ENCODE measurements at regions not wholly inside any gene's neighbourhood (a gene's known extent, or its start where the extent isn't known, plus 50 kb on each side); places are given as distances from the start of the nearest gene placed in this dataset.

DNA sequence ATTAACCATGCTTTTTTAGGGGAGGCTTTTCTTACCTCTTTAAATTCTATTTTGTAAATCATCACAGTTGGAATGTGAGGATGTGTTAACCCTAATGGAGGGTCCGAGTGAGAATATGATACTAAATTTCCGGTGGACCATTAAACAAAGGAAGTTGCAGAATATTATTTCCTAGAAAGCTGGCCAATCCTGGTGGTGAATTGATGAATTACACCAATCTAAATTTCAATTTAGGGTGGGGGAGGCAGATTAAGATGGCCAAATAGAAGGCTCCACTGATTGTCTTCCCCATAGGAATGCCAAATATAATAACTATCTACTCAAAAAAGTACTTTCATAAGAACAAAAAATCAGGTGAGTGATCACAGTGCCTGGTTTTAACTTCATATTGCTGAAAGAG, 1045.6 kb downstream of the GLUD2 start:
- Mint-ChIP-seq H3K4me3 (ENCODE audit: low read depth) (no peak overlapping the region), H3K27ac (no peak overlapping the region), H3K27me3 (no peaks in the 10 kb centered on the region), H3K9me3 (ENCODE audit: low read depth) (peaks cover 19% of the 10 kb centered on the region), H3K36me3 (ENCODE audit: insufficient read depth) (no peaks in the 10 kb centered on the region), H3K4me1 (ENCODE audit: low read depth) (no peaks in the 10 kb centered on the region)
- no peak for DNase-seq (ENCODE audit: low spot score, unreplicated experiment)
- TF ChIP-seq, protein P1, sequence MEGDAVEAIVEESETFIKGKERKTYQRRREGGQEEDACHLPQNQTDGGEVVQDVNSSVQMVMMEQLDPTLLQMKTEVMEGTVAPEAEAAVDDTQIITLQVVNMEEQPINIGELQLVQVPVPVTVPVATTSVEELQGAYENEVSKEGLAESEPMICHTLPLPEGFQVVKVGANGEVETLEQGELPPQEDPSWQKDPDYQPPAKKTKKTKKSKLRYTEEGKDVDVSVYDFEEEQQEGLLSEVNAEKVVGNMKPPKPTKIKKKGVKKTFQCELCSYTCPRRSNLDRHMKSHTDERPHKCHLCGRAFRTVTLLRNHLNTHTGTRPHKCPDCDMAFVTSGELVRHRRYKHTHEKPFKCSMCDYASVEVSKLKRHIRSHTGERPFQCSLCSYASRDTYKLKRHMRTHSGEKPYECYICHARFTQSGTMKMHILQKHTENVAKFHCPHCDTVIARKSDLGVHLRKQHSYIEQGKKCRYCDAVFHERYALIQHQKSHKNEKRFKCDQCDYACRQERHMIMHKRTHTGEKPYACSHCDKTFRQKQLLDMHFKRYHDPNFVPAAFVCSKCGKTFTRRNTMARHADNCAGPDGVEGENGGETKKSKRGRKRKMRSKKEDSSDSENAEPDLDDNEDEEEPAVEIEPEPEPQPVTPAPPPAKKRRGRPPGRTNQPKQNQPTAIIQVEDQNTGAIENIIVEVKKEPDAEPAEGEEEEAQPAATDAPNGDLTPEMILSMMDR (IDR thresholded peaks at IDR 0.05; ENCODE audit: unreplicated experiment) = peak; percentile 34

DNA sequence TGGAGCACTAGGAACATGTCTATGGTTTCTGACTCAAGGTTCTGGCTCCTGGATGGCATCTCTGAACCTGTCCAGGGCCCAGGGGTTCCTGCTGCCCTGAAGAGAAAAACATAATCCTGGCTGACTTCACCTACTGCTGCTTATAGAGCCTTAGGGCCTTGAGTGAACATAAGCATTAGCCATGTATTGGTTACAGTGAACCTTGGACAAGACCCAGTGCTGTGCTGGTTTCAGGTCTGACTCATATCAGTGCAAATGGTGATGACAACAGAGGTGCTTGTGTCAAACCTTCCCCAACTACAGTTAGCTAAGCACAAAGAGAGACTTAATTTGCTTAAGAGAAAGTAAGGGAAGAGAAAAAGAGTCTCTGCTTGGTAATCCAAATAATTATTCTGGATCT, 1047.2 kb downstream of the GLUD2 start:
- no peaks in the 10 kb centered on the region for H3K4me1 Mint-ChIP-seq (ENCODE audit: low read depth)
- peaks cover 32% of the 10 kb centered on the region for H3K9me3 Mint-ChIP-seq (ENCODE audit: low read depth)
- TF ChIP-seq, protein P1 (IDR thresholded peaks at IDR 0.05; ENCODE audit: unreplicated experiment) = no peak
- peaks cover 3% of the 10 kb centered on the region for H3K36me3 Mint-ChIP-seq (ENCODE audit: insufficient read depth)
- H3K27ac Mint-ChIP-seq = no peak overlapping the region
- no peaks in the 10 kb centered on the region for H3K27me3 Mint-ChIP-seq
- no peak overlapping the region for H3K4me3 Mint-ChIP-seq (ENCODE audit: low read depth)
- no peak for DNase-seq (ENCODE audit: low spot score, unreplicated experiment)

DNA sequence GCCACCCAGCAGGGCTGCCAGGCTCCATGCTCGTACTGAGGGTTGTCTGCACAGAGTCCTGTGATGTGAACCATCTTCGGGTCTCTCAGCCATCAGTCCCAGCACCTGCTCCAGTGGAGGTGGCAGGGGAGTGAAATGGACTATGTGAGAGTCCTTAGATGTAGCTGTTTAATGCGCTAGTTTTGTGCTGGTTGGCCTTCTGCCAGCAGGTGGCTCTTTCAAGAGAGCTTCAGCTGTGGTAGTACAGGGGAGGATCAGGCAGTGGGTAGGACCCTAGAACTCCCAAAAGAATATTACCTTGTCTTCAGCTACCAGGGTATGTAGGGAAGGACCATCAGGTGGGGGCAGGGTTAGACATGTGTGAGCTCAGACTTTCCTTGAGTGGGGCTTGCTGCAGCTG, 1066.0 kb downstream of the GLUD2 start:
- Mint-ChIP-seq H3K4me3 (ENCODE audit: low read depth) (no peak overlapping the region), H3K4me1 (ENCODE audit: low read depth) (peaks cover 3% of the 10 kb centered on the region), H3K27me3 (no peaks in the 10 kb centered on the region), H3K9me3 (ENCODE audit: low read depth) (peaks cover 2% of the 10 kb centered on the region), H3K27ac (no peak overlapping the region), H3K36me3 (ENCODE audit: insufficient read depth) (no peaks in the 10 kb centered on the region)
- no peak for DNase-seq (ENCODE audit: low spot score, unreplicated experiment)
- TF ChIP-seq, protein P1 (IDR thresholded peaks at IDR 0.05; ENCODE audit: unreplicated experiment) = no peak

DNA sequence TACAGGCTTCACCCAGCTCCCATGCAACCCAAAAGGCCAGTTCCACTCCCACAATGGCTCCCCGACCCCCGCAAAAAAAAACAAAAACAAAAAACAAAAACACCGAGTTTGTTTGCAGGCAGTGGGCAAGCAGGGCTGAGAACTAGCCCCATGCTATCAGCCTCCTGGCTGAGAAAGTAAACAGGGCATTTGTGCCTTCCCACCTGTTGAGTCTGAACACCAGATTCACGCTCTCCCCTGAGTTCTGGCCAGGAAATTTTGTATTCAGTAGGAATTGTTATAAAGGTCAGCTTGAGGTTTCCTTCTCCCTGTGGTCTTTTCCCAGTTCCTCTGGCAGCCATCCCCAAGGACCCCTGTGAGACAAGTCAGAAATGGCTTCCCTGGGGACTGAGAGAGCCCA, 1066.5 kb downstream of the GLUD2 start:
- H3K4me3 Mint-ChIP-seq (ENCODE audit: low read depth) = no peak overlapping the region
- TF ChIP-seq, protein P1 (IDR thresholded peaks at IDR 0.05; ENCODE audit: unreplicated experiment) = no peak
- H3K36me3 Mint-ChIP-seq (ENCODE audit: insufficient read depth) = no peaks in the 10 kb centered on the region
- DNase-seq (ENCODE audit: low spot score, unreplicated experiment) = no peak
- H3K4me1 Mint-ChIP-seq (ENCODE audit: low read depth) = peaks cover 3% of the 10 kb centered on the region
- no peak overlapping the region for H3K27ac Mint-ChIP-seq
- H3K9me3 Mint-ChIP-seq (ENCODE audit: low read depth) = peaks cover 2% of the 10 kb centered on the region
- H3K27me3 Mint-ChIP-seq = no peaks in the 10 kb centered on the region

DNA sequence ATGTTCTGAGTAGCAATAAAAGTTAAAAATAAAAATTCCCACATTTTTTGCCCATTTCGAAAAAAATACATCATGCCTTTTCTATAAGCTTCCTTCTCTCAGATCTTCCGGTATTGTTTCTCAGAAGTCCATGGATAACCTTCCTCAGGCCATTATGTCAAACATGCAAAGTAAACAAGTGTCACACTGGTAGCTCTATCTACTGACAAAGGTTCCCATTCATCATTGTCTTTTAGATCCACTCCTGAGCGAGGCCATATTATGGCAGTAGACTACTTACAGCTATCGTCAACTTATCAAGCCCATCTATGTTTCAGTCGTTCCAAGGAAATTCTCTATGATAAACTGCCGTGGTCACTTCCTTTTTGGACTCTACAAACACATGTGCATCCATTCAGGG, 1068.2 kb downstream of the GLUD2 start:
- Mint-ChIP-seq H3K27me3 (no peaks in the 10 kb centered on the region), H3K27ac (no peak overlapping the region), H3K9me3 (ENCODE audit: low read depth) (peaks cover 2% of the 10 kb centered on the region), H3K4me3 (ENCODE audit: low read depth) (no peak overlapping the region), H3K4me1 (ENCODE audit: low read depth) (peaks cover 3% of the 10 kb centered on the region), H3K36me3 (ENCODE audit: insufficient read depth) (no peaks in the 10 kb centered on the region)
- TF ChIP-seq, protein P1 (IDR thresholded peaks at IDR 0.05; ENCODE audit: unreplicated experiment) = no peak
- no peak for DNase-seq (ENCODE audit: low spot score, unreplicated experiment)

Data from progenitor cell of endocrine pancreas (in vitro differentiated cells).